LNCaP clone FGC (cell line): ENCODE measurements at regions not wholly inside any gene's neighbourhood (a gene's known extent, or its start where the extent isn't known, plus 50 kb on each side); places are given as distances from the start of the nearest gene placed in this dataset.

Source experiments
- DNase-seq: peaks from one replicate; pipeline ENCODE4 v3.0.0-alpha.2; 2011; ENCODE audit warnings: low read depth
- H3K4me3 ChIP-seq: 2 replicates; pipeline ENCODE4 v1.5.1; 2011; ENCODE audit warnings: mild to moderate bottlenecking, low read depth, low read length, control low read depth
- TF ChIP-seq, protein P1 (sequence below): IDR thresholded peaks from 2 replicates; pipeline ENCODE4 v1.5.1; 2012; ENCODE audit warnings: mild to moderate bottlenecking; ENCODE audit not compliant: control insufficient read depth, insufficient read depth; ENCODE audit errors: extremely low read depth

DNA sequence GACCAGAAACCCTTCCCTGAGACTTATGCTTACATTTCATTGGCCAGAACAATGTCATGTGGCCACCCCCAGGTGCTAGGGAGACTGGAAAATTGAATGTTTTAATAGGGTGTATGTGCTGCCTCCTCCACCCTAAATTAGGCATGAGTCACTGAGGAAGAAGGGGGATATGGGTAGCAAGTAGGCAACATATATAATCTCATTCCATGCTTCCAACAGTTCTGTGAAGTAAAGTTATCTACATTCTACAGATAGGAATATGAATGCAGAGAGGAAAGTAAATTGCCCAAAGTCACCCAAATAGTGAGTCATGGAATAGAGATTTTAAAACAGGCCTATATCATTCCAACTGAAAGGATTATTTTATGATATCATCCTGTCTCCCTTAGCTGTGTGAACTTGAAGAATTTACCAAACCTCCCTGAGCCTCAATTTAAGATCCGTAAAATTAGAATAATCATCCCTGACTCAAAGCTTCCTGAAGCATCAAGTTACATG, 168.6 kb upstream of the FGGY start:
- no peak for DNase-seq
- H3K4me3 ChIP-seq, result no peak overlapping the region
- TF ChIP-seq, protein P1, sequence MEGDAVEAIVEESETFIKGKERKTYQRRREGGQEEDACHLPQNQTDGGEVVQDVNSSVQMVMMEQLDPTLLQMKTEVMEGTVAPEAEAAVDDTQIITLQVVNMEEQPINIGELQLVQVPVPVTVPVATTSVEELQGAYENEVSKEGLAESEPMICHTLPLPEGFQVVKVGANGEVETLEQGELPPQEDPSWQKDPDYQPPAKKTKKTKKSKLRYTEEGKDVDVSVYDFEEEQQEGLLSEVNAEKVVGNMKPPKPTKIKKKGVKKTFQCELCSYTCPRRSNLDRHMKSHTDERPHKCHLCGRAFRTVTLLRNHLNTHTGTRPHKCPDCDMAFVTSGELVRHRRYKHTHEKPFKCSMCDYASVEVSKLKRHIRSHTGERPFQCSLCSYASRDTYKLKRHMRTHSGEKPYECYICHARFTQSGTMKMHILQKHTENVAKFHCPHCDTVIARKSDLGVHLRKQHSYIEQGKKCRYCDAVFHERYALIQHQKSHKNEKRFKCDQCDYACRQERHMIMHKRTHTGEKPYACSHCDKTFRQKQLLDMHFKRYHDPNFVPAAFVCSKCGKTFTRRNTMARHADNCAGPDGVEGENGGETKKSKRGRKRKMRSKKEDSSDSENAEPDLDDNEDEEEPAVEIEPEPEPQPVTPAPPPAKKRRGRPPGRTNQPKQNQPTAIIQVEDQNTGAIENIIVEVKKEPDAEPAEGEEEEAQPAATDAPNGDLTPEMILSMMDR, result no peak

DNA sequence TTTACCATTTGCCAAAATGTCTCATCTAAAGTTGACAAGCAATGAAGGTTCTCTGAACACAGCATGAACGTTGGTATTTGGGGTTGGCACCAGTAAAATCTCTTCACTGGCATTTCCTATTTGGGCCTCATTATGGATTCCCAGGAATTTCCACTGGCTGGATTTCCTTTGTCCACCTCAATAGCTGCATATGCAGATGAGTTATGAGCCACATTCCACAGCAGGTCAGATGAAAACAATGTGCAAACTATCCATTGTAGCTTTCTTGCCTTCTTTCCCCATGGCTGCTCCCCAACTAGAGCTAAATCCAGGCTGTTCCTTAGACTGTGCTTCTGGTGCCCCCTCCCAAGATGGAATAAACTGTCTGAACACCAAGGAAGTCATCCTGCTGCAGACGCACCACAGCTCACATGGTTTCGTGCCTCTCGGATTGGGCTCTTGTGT, 168.1 kb upstream of the FGGY start:
- DNase-seq, result no peak
- H3K4me3 ChIP-seq, result no peak overlapping the region
- TF ChIP-seq, protein P1, result no peak

- no peak overlapping the region for H3K4me3 ChIP-seq
- no peak for DNase-seq
- TF ChIP-seq, protein P1, result no peak
These were observed 164.6 kb upstream of the FGGY start for GRCh38 chr1:59132295-59132694.

DNA sequence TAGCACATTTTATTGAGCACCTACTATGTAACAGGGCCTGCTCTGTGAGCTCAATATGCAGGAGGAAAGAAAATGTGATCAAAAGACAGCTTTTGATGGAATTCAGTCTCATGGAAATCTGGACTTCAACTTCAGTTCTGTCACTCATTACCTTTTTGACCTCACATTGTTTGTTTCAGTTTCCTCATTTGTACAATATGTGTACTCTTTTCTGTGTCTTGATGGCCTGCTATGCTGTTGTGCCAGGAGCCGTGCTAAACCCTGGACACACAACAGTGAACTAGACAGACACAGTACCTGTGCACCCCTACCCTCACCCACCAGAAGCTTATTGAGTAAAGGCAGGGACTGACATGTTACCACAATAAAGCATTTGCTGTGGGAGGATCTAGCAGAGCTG, 162.9 kb upstream of the FGGY start:
- H3K4me3 ChIP-seq, result no peak overlapping the region
- TF ChIP-seq, protein P1, result no peak
- DNase-seq, result no peak

DNA sequence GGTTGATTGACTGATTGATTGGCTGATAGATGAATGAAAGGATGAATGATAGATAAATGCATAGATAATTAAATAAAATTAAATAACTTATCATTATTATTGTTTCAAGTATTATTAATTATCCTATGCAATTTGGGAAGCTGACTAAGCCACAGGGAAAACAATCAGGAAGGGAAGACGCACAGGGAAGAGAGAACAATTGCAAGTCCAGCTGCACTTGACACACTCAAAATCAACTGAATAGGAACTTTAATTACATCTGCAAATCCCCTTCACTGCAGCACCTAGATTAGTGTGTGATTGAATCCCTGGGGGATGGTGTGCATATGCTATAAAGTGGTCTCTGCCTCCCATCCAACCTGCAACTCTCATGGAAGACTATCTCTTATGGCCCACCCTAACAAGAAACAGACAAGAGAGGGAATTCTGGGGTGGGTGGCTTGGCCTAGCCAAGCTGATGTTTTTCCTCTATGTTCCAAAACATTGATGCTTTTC, 161.1 kb upstream of the FGGY start:
- H3K4me3 ChIP-seq, result no peak overlapping the region
- TF ChIP-seq, protein P1, result no peak
- no peak for DNase-seq

- TF ChIP-seq, protein P1, result no peak
- no peak overlapping the region for H3K4me3 ChIP-seq
- no peak for DNase-seq
These were observed 160.2 kb upstream of the FGGY start for GRCh38 chr1:59136541-59137275.

DNA sequence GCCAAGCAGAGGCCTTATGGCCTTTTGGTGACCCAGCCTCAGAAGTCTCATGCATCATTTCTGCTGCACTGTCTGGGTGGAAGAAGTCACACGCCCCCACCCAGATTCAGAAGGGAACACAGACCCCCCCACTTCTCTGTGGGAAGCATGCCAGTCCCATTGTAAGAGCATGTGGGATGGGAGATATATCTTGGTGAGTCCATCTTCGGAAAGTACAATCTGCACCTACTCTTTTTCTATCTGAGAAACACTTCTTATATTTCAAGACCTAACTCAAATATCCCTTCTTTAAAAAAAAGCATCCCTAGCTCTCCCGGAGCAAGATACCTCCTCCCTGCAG, 159.6 kb upstream of the FGGY start:
- DNase-seq, result no peak
- TF ChIP-seq, protein P1, result no peak
- no peak overlapping the region for H3K4me3 ChIP-seq
